Neural cell (in vitro differentiated cells): ENCODE measurements at regions not wholly inside any gene's neighbourhood (a gene's known extent, or its start where the extent isn't known, plus 50 kb on each side); places are given as distances from the start of the nearest gene placed in this dataset.

Experiments used
- H2AFZ ChIP-seq: fragments of 200-600, 300-800 bp; sonication (generic), shearing (Covaris generic); 2 replicates; pipeline ENCODE4 v1.6.0; 2014; ENCODE audit warnings: low read depth, mild to moderate bottlenecking, antibody characterized with exemption, low read length, moderate library complexity
- H3F3A ChIP-seq: fragments of 200-600 bp; shearing (Covaris generic); 2 replicates; pipeline ENCODE4 v1.6.1; 2016; ENCODE audit warnings: mild to moderate bottlenecking, moderate library complexity, mixed read lengths, antibody characterized with exemption, low read length; ENCODE audit not compliant: insufficient read depth, poor library complexity, severe bottlenecking
- H3K27ac ChIP-seq: fragments of 200-600, 300-800 bp; sonication (generic), shearing (Covaris generic); 2 replicates; pipeline ENCODE4 v1.5.1; 2014; ENCODE audit warnings: mild to moderate bottlenecking, low read length, moderate library complexity
- H3K27me3 ChIP-seq: fragments of 300-800, 200-600 bp; sonication (generic), shearing (Covaris generic); 2 replicates; pipeline ENCODE4 v1.6.0; 2014; ENCODE audit warnings: mild to moderate bottlenecking, low read depth, low read length, moderate library complexity; ENCODE audit not compliant: insufficient read depth
- H3K36me3 ChIP-seq: fragments of 300-800, 200-600 bp; sonication (generic), shearing (Covaris generic); 2 replicates; pipeline ENCODE4 v1.5.1; 2014; ENCODE audit warnings: mild to moderate bottlenecking, antibody characterized with exemption, low read length, moderate library complexity; ENCODE audit not compliant: insufficient read depth
- H3K4me2 ChIP-seq: fragments of 300-800, 200-600 bp; sonication (generic), shearing (Covaris generic); 2 replicates; pipeline ENCODE4 v1.6.0; 2014; ENCODE audit warnings: mild to moderate bottlenecking, low read length
- H3K4me3 ChIP-seq: fragments of 300-800, 200-600 bp; sonication (generic), shearing (Covaris generic); 2 replicates; pipeline ENCODE4 v1.5.1; 2014; ENCODE audit warnings: mild to moderate bottlenecking, low read length, moderate library complexity
- H3K79me2 ChIP-seq: fragments of 200-600 bp; shearing (Covaris generic); replicated peaks from 2 replicates; pipeline ENCODE4 v1.6.0; 2014; ENCODE audit warnings: mild to moderate bottlenecking, low read length, moderate library complexity; ENCODE audit not compliant: insufficient read depth
- H3K9ac ChIP-seq: fragments of 300-800, 200-600 bp; sonication (generic), shearing (Covaris generic); 2 replicates; pipeline ENCODE4 v1.6.1; 2016; ENCODE audit warnings: mild to moderate bottlenecking, low read length, mixed read lengths
- H3K9me2 ChIP-seq: fragments of 200-600 bp; shearing (Covaris generic); 2 replicates; pipeline ENCODE4 v1.6.1; 2016; ENCODE audit warnings: mild to moderate bottlenecking, low read length, mixed read lengths; ENCODE audit not compliant: insufficient read depth
- H3K9me3 ChIP-seq: fragments of 200-600, 300-800 bp; sonication (generic), shearing (Covaris generic); 2 replicates; pipeline ENCODE4 v1.6.1; 2016; ENCODE audit warnings: mild to moderate bottlenecking, mixed run types, low read length, moderate library complexity, mixed read lengths
- H4K20me1 ChIP-seq: fragments of 200-600 bp; shearing (Covaris generic); 2 replicates; pipeline ENCODE4 v1.6.1; 2016; ENCODE audit warnings: mild to moderate bottlenecking, mixed run types; ENCODE audit not compliant: insufficient read depth
- CTCF ChIP-seq: fragments of 450-650 bp; IDR thresholded peaks from 2 replicates; pipeline ENCODE4 v1.5.1; 2014; ENCODE audit warnings: antibody characterized with exemption, mild to moderate bottlenecking, moderate library complexity; ENCODE audit not compliant: poor library complexity, severe bottlenecking
- EP300 ChIP-seq: fragments of 450-650 bp; conservative IDR thresholded peaks from 2 replicates; pipeline ENCODE4 v1.6.1; 2014; ENCODE audit warnings: antibody characterized with exemption, mild to moderate bottlenecking, moderate library complexity; ENCODE audit not compliant: poor library complexity, severe bottlenecking
- EZH2 ChIP-seq: fragments of 200-600, 300-800 bp; shearing (Covaris generic), sonication (generic); IDR thresholded peaks from 2 replicates; pipeline ENCODE4 v1.6.1; 2014; ENCODE audit warnings: antibody characterized with exemption, low read length, borderline replicate concordance, mild to moderate bottlenecking; ENCODE audit not compliant: insufficient read depth, poor library complexity, severe bottlenecking
- MXI1 ChIP-seq: fragments of 450-650 bp; conservative IDR thresholded peaks from 2 replicates; pipeline ENCODE4 v1.6.1; 2014; ENCODE audit warnings: antibody characterized with exemption, mild to moderate bottlenecking; ENCODE audit not compliant: poor library complexity, severe bottlenecking
- POLR2AphosphoS5 ChIP-seq: IDR thresholded peaks from 2 replicates; pipeline ENCODE4 v1.6.1; 2012
- RAD21 ChIP-seq: fragments of 450-650 bp; conservative IDR thresholded peaks from 2 replicates; pipeline ENCODE4 v1.6.1; 2014; ENCODE audit warnings: antibody characterized with exemption, mild to moderate bottlenecking, moderate library complexity
- SMC3 ChIP-seq: fragments of 450-650 bp; conservative IDR thresholded peaks from 2 replicates; pipeline ENCODE4 v1.6.1; 2014; ENCODE audit warnings: antibody characterized with exemption, mild to moderate bottlenecking, moderate library complexity; ENCODE audit not compliant: poor library complexity
- TAF1 ChIP-seq: IDR thresholded peaks from 2 replicates; pipeline ENCODE4 v1.6.1; 2012; ENCODE audit warnings: low read depth
- TF ChIP-seq, protein P1 (sequence below): IDR thresholded peaks from 2 replicates; pipeline ENCODE4 v1.6.1; 2012; ENCODE audit warnings: borderline replicate concordance

- TF ChIP-seq MXI1 (no peak), RAD21 (no peak), EZH2 (no peak), EP300 (no peak), TAF1 (no peak), CTCF (no peak)
- TF ChIP-seq, protein P1, sequence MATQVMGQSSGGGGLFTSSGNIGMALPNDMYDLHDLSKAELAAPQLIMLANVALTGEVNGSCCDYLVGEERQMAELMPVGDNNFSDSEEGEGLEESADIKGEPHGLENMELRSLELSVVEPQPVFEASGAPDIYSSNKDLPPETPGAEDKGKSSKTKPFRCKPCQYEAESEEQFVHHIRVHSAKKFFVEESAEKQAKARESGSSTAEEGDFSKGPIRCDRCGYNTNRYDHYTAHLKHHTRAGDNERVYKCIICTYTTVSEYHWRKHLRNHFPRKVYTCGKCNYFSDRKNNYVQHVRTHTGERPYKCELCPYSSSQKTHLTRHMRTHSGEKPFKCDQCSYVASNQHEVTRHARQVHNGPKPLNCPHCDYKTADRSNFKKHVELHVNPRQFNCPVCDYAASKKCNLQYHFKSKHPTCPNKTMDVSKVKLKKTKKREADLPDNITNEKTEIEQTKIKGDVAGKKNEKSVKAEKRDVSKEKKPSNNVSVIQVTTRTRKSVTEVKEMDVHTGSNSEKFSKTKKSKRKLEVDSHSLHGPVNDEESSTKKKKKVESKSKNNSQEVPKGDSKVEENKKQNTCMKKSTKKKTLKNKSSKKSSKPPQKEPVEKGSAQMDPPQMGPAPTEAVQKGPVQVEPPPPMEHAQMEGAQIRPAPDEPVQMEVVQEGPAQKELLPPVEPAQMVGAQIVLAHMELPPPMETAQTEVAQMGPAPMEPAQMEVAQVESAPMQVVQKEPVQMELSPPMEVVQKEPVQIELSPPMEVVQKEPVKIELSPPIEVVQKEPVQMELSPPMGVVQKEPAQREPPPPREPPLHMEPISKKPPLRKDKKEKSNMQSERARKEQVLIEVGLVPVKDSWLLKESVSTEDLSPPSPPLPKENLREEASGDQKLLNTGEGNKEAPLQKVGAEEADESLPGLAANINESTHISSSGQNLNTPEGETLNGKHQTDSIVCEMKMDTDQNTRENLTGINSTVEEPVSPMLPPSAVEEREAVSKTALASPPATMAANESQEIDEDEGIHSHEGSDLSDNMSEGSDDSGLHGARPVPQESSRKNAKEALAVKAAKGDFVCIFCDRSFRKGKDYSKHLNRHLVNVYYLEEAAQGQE, result no peak
- H3K27ac ChIP-seq, result no peak overlapping the region
- no peaks in the 10 kb centered on the region for H4K20me1 ChIP-seq
- H3K27me3 ChIP-seq, result no peaks in the 10 kb centered on the region
- H3F3A ChIP-seq, result no peaks in the 10 kb centered on the region
- no peak overlapping the region for H3K9ac ChIP-seq
- H3K9me2 ChIP-seq, result no peaks in the 10 kb centered on the region
- H3K9me3 ChIP-seq, result no peaks in the 10 kb centered on the region
- H3K79me2 ChIP-seq, result no peaks in the 10 kb centered on the region
- no peaks in the 10 kb centered on the region for H3K36me3 ChIP-seq
- no peak overlapping the region for H2AFZ ChIP-seq
- no peak overlapping the region for H3K4me3 ChIP-seq
- H3K4me2 ChIP-seq, result no peak overlapping the region
Measured at GRCh38 chr13:75061909-75062308, 420.1 kb downstream of the TBC1D4 start.

GRCh38 chr13:75055296-75055695 is 426.7 kb downstream of the TBC1D4 start:
- H3K27ac ChIP-seq, result no peak overlapping the region
- H3K9ac ChIP-seq, result no peak overlapping the region
- H3K9me3 ChIP-seq, result no peaks in the 10 kb centered on the region
- H2AFZ ChIP-seq, result no peak overlapping the region
- no peaks in the 10 kb centered on the region for H3K27me3 ChIP-seq
- TF ChIP-seq SMC3 (no peak), TAF1 (no peak), CTCF (no peak), POLR2AphosphoS5 (no peak), EP300 (no peak), EZH2 (no peak), RAD21 (no peak), MXI1 (no peak)
- TF ChIP-seq, protein P1, result no peak
- no peaks in the 10 kb centered on the region for H4K20me1 ChIP-seq
- no peaks in the 10 kb centered on the region for H3K9me2 ChIP-seq
- H3F3A ChIP-seq, result peaks cover 6% of the 10 kb centered on the region
- H3K79me2 ChIP-seq, result no peaks in the 10 kb centered on the region
- no peak overlapping the region for H3K4me2 ChIP-seq
- H3K36me3 ChIP-seq, result no peaks in the 10 kb centered on the region
- H3K4me3 ChIP-seq, result no peak overlapping the region
